Smooth muscle cell (in vitro differentiated cells): ENCODE measurements at regions not wholly inside any gene's neighbourhood (a gene's known extent, or its start where the extent isn't known, plus 50 kb on each side); places are given as distances from the start of the nearest gene placed in this dataset.

Source experiments
- DNase-seq: peaks from one replicate; lab custom pipeline; 2025; ENCODE audit not compliant: unreplicated experiment; lab: John Stamatoyannopoulos, UW
- H2AFZ ChIP-seq: fragments of 200-600 bp; sonication (generic); 2 replicates; pipeline ENCODE4 v1.6.0; 2016; ENCODE audit warnings: antibody characterized with exemption, low read depth, mild to moderate bottlenecking
- H3F3A ChIP-seq: fragments of 200-600 bp; sonication (generic); 2 replicates; pipeline ENCODE4 v1.6.0; 2017; ENCODE audit warnings: antibody characterized with exemption, low read depth
- H3K27ac ChIP-seq: fragments of 200-600 bp; sonication (generic); 2 replicates; pipeline ENCODE4 v1.5.1; 2016; ENCODE audit warnings: low read depth, mild to moderate bottlenecking
- H3K27me3 ChIP-seq: fragments of 200-600 bp; sonication (generic); 2 replicates; pipeline ENCODE4 v1.6.1; 2016; ENCODE audit warnings: low read depth, mild to moderate bottlenecking
- H3K36me3 ChIP-seq: fragments of 200-600 bp; sonication (generic); 2 replicates; pipeline ENCODE4 v1.5.1; 2016; ENCODE audit warnings: low read depth
- H3K4me1 ChIP-seq: fragments of 200-600 bp; sonication (generic); 2 replicates; pipeline ENCODE4 v1.5.1; 2016; ENCODE audit warnings: low read depth
- H3K4me2 ChIP-seq: fragments of 200-600 bp; sonication (generic); 2 replicates; pipeline ENCODE4 v1.6.0; 2016; ENCODE audit warnings: mild to moderate bottlenecking
- H3K4me3 ChIP-seq: fragments of 200-600 bp; sonication (generic); 2 replicates; pipeline ENCODE4 v1.5.1; 2016; ENCODE audit warnings: mild to moderate bottlenecking
- H3K79me2 ChIP-seq: fragments of 200-600 bp; sonication (generic); 2 replicates; pipeline ENCODE4 v1.6.0; 2016; ENCODE audit warnings: low read depth, mild to moderate bottlenecking
- H3K9ac ChIP-seq: fragments of 200-600 bp; sonication (generic); 2 replicates; pipeline ENCODE4 v1.6.0; 2016; ENCODE audit warnings: low read depth
- H3K9me3 ChIP-seq: fragments of 200-600 bp; sonication (generic); replicated peaks from 2 replicates; pipeline ENCODE4 v1.5.1; 2016; ENCODE audit warnings: low read depth
- H4K20me1 ChIP-seq: fragments of 200-600 bp; sonication (generic); 2 replicates; pipeline ENCODE4 v1.6.0; 2016; ENCODE audit warnings: low read depth
- WGBS: methylation state at CpG from one replicate; pipeline ENCODE4 v1.1.7; 2016; ENCODE audit warnings: low lambda C conversion rate; 5-methylcytosine and 5-hydroxymethylcytosine counted together
- TF ChIP-seq, protein P1 (sequence below): fragments of 200-600 bp; sonication (generic); IDR thresholded peaks from 2 replicates; pipeline ENCODE4 v1.5.1; 2017; ENCODE audit warnings: borderline replicate concordance, mild to moderate bottlenecking, antibody characterized with exemption; ENCODE audit not compliant: insufficient read depth, poor library complexity, severe bottlenecking

GRCh38 chr6:10051283-10051682 is 363.6 kb downstream of the TFAP2A start:
- H3K4me2 ChIP-seq = no peak overlapping the region
- no peak overlapping the region for H3K27ac ChIP-seq
- no peaks in the 10 kb centered on the region for H3K79me2 ChIP-seq
- H3K4me1 ChIP-seq = no peaks in the 10 kb centered on the region
- no peak overlapping the region for H3K4me3 ChIP-seq
- no peaks in the 10 kb centered on the region for H3F3A ChIP-seq
- TF ChIP-seq, protein P1, sequence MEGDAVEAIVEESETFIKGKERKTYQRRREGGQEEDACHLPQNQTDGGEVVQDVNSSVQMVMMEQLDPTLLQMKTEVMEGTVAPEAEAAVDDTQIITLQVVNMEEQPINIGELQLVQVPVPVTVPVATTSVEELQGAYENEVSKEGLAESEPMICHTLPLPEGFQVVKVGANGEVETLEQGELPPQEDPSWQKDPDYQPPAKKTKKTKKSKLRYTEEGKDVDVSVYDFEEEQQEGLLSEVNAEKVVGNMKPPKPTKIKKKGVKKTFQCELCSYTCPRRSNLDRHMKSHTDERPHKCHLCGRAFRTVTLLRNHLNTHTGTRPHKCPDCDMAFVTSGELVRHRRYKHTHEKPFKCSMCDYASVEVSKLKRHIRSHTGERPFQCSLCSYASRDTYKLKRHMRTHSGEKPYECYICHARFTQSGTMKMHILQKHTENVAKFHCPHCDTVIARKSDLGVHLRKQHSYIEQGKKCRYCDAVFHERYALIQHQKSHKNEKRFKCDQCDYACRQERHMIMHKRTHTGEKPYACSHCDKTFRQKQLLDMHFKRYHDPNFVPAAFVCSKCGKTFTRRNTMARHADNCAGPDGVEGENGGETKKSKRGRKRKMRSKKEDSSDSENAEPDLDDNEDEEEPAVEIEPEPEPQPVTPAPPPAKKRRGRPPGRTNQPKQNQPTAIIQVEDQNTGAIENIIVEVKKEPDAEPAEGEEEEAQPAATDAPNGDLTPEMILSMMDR = no peak
- no peaks in the 10 kb centered on the region for H3K36me3 ChIP-seq
- no peak overlapping the region for H3K9ac ChIP-seq
- H3K27me3 ChIP-seq = no peaks in the 10 kb centered on the region
- no peaks in the 10 kb centered on the region for H3K9me3 ChIP-seq
- no peaks in the 10 kb centered on the region for H4K20me1 ChIP-seq
- no peak overlapping the region for H2AFZ ChIP-seq
- no peak for DNase-seq

DNA sequence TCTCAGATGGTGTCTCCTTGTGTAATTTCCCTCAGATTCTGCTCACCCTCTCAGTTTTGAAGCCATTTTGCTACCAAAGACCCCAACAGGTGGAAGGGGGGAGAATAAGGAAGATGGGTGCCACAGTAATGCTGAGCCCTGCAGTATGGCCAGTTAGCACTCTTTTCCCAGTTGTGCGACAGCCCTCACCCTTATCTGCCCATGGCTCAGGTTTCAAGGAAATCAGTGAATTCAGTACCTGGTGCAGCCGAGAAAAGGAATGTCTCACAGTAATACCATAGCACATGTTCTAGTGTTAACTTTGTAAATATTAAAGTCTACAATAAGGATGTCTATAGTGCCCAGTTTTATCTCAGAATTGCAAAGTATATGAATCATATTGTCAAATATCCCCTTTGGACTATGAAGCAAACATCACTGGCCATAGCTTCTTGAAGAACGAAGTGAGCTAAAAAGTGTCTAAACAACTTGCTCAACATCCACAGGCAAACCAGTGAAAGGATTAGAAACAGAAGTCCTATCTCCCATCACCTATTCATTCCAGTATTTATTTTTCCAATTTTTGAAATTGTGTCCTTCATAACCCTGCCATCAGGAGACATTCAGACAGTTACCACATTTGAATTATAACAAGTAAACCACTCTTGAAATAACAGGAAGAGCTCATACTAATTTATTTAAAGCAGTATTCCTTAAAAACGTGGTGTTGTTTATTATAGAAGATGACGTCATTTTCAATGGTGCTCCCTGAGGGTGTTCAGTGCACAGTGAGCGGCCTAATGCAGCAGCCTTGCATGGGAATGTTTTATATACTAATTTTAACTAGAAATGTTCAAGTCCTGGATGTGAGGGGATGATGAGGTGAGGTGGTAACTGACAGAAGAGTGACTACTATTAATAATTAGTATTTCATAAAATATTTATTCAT is 366.2 kb downstream of the TFAP2A start:
- H4K20me1 ChIP-seq = no peaks in the 10 kb centered on the region
- no peaks in the 10 kb centered on the region for H3K36me3 ChIP-seq
- H3K79me2 ChIP-seq = no peaks in the 10 kb centered on the region
- no peak for DNase-seq
- no peaks in the 10 kb centered on the region for H3F3A ChIP-seq
- 72% methylated on average over 6 of the region's 6 CpGs for WGBS
- H3K9me3 ChIP-seq = no peaks in the 10 kb centered on the region
- no peak overlapping the region for H3K4me3 ChIP-seq
- no peak overlapping the region for H3K9ac ChIP-seq
- no peak overlapping the region for H2AFZ ChIP-seq
- no peak overlapping the region for H3K4me2 ChIP-seq
- H3K27me3 ChIP-seq = no peaks in the 10 kb centered on the region
- no peaks in the 10 kb centered on the region for H3K4me1 ChIP-seq
- TF ChIP-seq, protein P1 = no peak
- H3K27ac ChIP-seq = no peak overlapping the region

- no peak for DNase-seq
- no peaks in the 10 kb centered on the region for H4K20me1 ChIP-seq
- no peak overlapping the region for H2AFZ ChIP-seq
- TF ChIP-seq, protein P1 = no peak
- H3K9ac ChIP-seq = no peak overlapping the region
- no peak overlapping the region for H3K4me3 ChIP-seq
- no peaks in the 10 kb centered on the region for H3K27me3 ChIP-seq
- no peak overlapping the region for H3K27ac ChIP-seq
- H3K79me2 ChIP-seq = no peaks in the 10 kb centered on the region
- no peak overlapping the region for H3K4me2 ChIP-seq
- no peaks in the 10 kb centered on the region for H3K9me3 ChIP-seq
- H3K4me1 ChIP-seq = no peaks in the 10 kb centered on the region
- no peaks in the 10 kb centered on the region for H3K36me3 ChIP-seq
- no peaks in the 10 kb centered on the region for H3F3A ChIP-seq
- 91% methylated on average over 4 of the region's 4 CpGs for WGBS
Observed at GRCh38 chr6:10042280-10042679, 372.6 kb downstream of the TFAP2A start.
